CD14-positive monocyte (primary cell): ENCODE measurements at regions not wholly inside any gene's neighbourhood (a gene's known extent, or its start where the extent isn't known, plus 50 kb on each side); places are given as distances from the start of the nearest gene placed in this dataset.

Source experiments
- DNase-seq, 3 donors: peaks; one replicate each; pipeline ENCODE4 v3.0.0-alpha.2; 2011 to 2022
- H2AFZ ChIP-seq: 2 replicates; pipeline ENCODE4 v1.6.0; 2012; ENCODE audit warnings: mild to moderate bottlenecking, low read depth, low read length, inconsistent platforms; ENCODE audit not compliant: insufficient read depth, poor library complexity, severe bottlenecking
- H3K27ac ChIP-seq, 2 donors: 1 replicate in 1 of 2; 2 replicates in 1 of 2; pipeline ENCODE4 v1.5.1; 2012 to 2013; ENCODE audit warnings: low read length in 2 of 2, control low read depth in 1 of 2, inconsistent platforms in 1 of 2, low read depth in 1 of 2, mild to moderate bottlenecking in 1 of 2
- H3K27me3 ChIP-seq, 2 donors: one replicate each; pipeline versions ENCODE4 v1.6.0 to v1.6.1; 2011 to 2013; ENCODE audit warnings: low read length in 2 of 2; ENCODE audit not compliant: control insufficient read depth in 2 of 2, insufficient read depth in 2 of 2
- H3K36me3 ChIP-seq, 2 donors: replicated peaks in 1 of 2; 1 replicate in 1 of 2; 2 replicates in 1 of 2; pipeline versions ENCODE4 v1.5.1 to v1.6.1; 2012 to 2013; ENCODE audit warnings: low read length in 2 of 2, control low read depth in 1 of 2, inconsistent platforms in 1 of 2, mild to moderate bottlenecking in 1 of 2; ENCODE audit not compliant: insufficient read depth in 2 of 2, control insufficient read depth in 1 of 2
- H3K4me1 ChIP-seq, 2 donors: 1 replicate in 1 of 2; 2 replicates in 1 of 2; pipeline versions ENCODE4 v1.5.1 to v1.6.1; 2012 to 2013; ENCODE audit warnings: low read length in 2 of 2, control low read depth in 1 of 2, inconsistent platforms in 1 of 2, mild to moderate bottlenecking in 1 of 2, moderate library complexity in 1 of 2; ENCODE audit not compliant: insufficient read depth in 2 of 2, control insufficient read depth in 1 of 2
- H3K4me2 ChIP-seq: replicated peaks from 2 replicates; pipeline ENCODE3; 2012; ENCODE audit warnings: low read length, moderate library complexity, mild to moderate bottlenecking; ENCODE audit not compliant: poor library complexity, severe bottlenecking; ENCODE audit errors: extremely low read depth
- H3K4me3 ChIP-seq, 3 experiments: fragments of 200-600 bp in 1 of 3; sonication (generic) in 1 of 3; replicated peaks in 1 of 3; 1 replicate in 2 of 3; 2 replicates in 1 of 3; pipeline ENCODE4 v1.5.1; 2011 to 2013; ENCODE audit warnings: low read length in 3 of 3, mild to moderate bottlenecking in 3 of 3, control low read depth in 2 of 3, low read depth in 2 of 3, inconsistent platforms in 1 of 3, moderate library complexity in 1 of 3
- H3K79me2 ChIP-seq: 2 replicates; pipeline ENCODE4 v1.6.0; 2012; ENCODE audit warnings: mild to moderate bottlenecking, control low read depth, inconsistent platforms, low read length, moderate library complexity; ENCODE audit not compliant: insufficient read depth
- H3K9ac ChIP-seq: 2 replicates; pipeline ENCODE4 v1.6.0; 2017; ENCODE audit warnings: low read length, mild to moderate bottlenecking; ENCODE audit not compliant: insufficient read depth, poor library complexity, severe bottlenecking
- H3K9me3 ChIP-seq, 2 donors: replicated peaks in 1 of 2; 1 replicate in 1 of 2; 2 replicates in 1 of 2; pipeline versions ENCODE4 v1.5.1 to v1.6.1; 2012 to 2013; ENCODE audit warnings: low read length in 2 of 2, control low read depth in 1 of 2; ENCODE audit not compliant: control insufficient read depth in 1 of 2, insufficient read depth in 1 of 2
- H4K20me1 ChIP-seq: 2 replicates; pipeline ENCODE4 v1.6.0; 2012; ENCODE audit warnings: mild to moderate bottlenecking, low read length, control low read depth, moderate library complexity; ENCODE audit not compliant: insufficient read depth
- H3K27ac Mint-ChIP-seq, 7 donors: one replicate each; pipeline ENCODE4 v1.8.0; 2020; ENCODE audit warnings: mild to moderate bottlenecking in 7 of 7, mixed read lengths in 7 of 7, moderate library complexity in 6 of 7, inconsistent platforms in 2 of 7
- H3K27me3 Mint-ChIP-seq, 3 donors: one replicate each; pipeline ENCODE4 v1.8.0; 2021 to 2022; ENCODE audit warnings: low read depth in 3 of 3, mild to moderate bottlenecking in 3 of 3, mixed read lengths in 3 of 3, moderate library complexity in 3 of 3, inconsistent platforms in 1 of 3
- H3K36me3 Mint-ChIP-seq, 2 donors: one replicate each; pipeline ENCODE4 v1.8.0; 2020; ENCODE audit warnings: mixed read lengths in 2 of 2, inconsistent platforms in 1 of 2, mild to moderate bottlenecking in 1 of 2
- H3K4me1 Mint-ChIP-seq: one replicate; pipeline ENCODE4 v1.8.0; 2020; ENCODE audit warnings: mild to moderate bottlenecking, mixed read lengths
- H3K4me3 Mint-ChIP-seq, 2 donors: one replicate each; pipeline ENCODE4 v1.8.0; 2020; ENCODE audit warnings: mild to moderate bottlenecking in 2 of 2, mixed read lengths in 2 of 2, moderate library complexity in 1 of 2
- H3K9me3 Mint-ChIP-seq, 7 donors: one replicate each; pipeline ENCODE4 v1.8.0; 2020 to 2022; ENCODE audit warnings: mixed read lengths in 7 of 7, mild to moderate bottlenecking in 6 of 7, moderate library complexity in 6 of 7, inconsistent platforms in 2 of 7
- WGBS: methylation state at CpG from one replicate; pipeline ENCODE4 v1.1.5; 2013; ENCODE audit warnings: missing lambda C conversion rate; ENCODE audit not compliant: insufficient coverage; 5-methylcytosine and 5-hydroxymethylcytosine counted together
- intact Hi-C, 2 donors: fragments of 100-400 bp; cut with micrococcal nuclease; formaldehyde crosslinking; loops; one replicate each; pipeline versions ENCODE4 v1.15.0 to v1.15.1; 2023
- TF ChIP-seq, protein P1 (sequence below): fragments of 200-600 bp; IDR thresholded peaks from one replicate; pipeline ENCODE4 v1.8.0; 2022; ENCODE audit warnings: antibody characterized with exemption, mild to moderate bottlenecking

DNA sequence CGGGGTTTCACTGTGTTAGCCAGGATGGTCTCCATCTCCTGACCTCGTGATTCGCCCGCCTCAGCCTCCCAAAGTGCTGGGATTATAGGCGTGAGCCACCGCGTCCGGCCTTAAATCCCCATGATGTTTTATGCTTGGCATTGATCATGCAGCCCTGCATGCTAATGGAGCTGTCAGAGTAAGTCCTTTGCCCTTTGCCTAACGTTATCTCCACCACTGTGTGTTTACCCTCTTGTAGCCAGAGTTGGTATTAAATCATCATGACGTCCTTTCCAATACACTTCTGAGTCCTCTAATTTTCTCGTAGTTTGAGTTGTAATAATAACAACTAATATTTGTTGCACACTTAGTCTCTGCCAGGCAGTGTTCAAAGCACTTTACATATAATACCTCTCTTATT lies 57.2 kb upstream of the ZFAND5 start:
- no peak for DNase-seq
- H3K4me1 Mint-ChIP-seq = peaks cover 46% of the 10 kb centered on the region
- H3K27me3 Mint-ChIP-seq = peaks cover 0 to 2% (median 0%) of the 10 kb centered on the region in 3 donors
- TF ChIP-seq, protein P1, sequence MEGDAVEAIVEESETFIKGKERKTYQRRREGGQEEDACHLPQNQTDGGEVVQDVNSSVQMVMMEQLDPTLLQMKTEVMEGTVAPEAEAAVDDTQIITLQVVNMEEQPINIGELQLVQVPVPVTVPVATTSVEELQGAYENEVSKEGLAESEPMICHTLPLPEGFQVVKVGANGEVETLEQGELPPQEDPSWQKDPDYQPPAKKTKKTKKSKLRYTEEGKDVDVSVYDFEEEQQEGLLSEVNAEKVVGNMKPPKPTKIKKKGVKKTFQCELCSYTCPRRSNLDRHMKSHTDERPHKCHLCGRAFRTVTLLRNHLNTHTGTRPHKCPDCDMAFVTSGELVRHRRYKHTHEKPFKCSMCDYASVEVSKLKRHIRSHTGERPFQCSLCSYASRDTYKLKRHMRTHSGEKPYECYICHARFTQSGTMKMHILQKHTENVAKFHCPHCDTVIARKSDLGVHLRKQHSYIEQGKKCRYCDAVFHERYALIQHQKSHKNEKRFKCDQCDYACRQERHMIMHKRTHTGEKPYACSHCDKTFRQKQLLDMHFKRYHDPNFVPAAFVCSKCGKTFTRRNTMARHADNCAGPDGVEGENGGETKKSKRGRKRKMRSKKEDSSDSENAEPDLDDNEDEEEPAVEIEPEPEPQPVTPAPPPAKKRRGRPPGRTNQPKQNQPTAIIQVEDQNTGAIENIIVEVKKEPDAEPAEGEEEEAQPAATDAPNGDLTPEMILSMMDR = no peak
- H3K9me3 Mint-ChIP-seq = peaks cover 0 to 2% (median 0%) of the 10 kb centered on the region in 7 donors
- no peaks in the 10 kb centered on the region for H3K27me3 ChIP-seq
- H3K9me3 ChIP-seq = no peaks in the 10 kb centered on the region
- WGBS = 98% methylated on average over 7 of the region's 11 CpGs
- peaks cover 45 to 49% of the 10 kb centered on the region in 2 donors for H3K4me1 ChIP-seq
- no peak overlapping the region for H3K4me3 ChIP-seq
- no peaks in the 10 kb centered on the region for H4K20me1 ChIP-seq
- peak overlapping the region in 3 of 7 donors; percentile 24 to 91 (median 90) for H3K27ac Mint-ChIP-seq
- H3K36me3 ChIP-seq = no peaks in the 10 kb centered on the region
- H3K9ac ChIP-seq = no peak overlapping the region
- no peaks in the 10 kb centered on the region for H3K79me2 ChIP-seq
- H3K4me2 ChIP-seq = no peak overlapping the region
- no peak overlapping the region for H2AFZ ChIP-seq
- no peak overlapping the region for H3K4me3 Mint-ChIP-seq
- no peak overlapping the region for H3K27ac ChIP-seq
- H3K36me3 Mint-ChIP-seq = peaks cover 0 to 3% of the 10 kb centered on the region in 2 donors
- intact Hi-C loops = loop anchor here in 1 of 2 donors (5.0 kb wide), 1 partner anchor 55 kb away; the partner anchor contains the start of gene ZFAND5

DNA sequence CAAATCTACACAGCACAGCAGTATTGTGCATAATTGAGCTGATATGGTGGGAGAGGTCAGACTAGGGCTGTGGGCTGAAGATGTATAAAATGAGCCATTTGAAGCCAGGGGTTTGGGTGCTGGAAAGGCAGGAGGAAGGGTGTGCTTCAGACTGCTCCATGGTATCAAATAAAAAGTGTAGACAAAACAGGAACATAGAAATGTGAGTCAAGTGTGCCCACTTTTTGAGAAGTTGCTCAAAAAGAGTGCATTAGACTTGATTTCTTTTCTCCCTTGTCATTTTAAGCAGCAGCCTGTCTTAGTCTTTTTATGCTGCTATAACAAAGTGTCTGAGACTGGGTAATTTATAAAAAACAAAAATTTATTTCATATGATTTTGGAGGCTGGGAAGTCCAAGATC lies 55.8 kb upstream of the ZFAND5 start:
- H3K36me3 Mint-ChIP-seq = no peaks in the 10 kb centered on the region
- Histone ChIP-seq H3K36me3 (no peaks in the 10 kb centered on the region), H3K4me1 (peaks cover 45 to 49% of the 10 kb centered on the region in 2 donors), H2AFZ (no peak overlapping the region), H3K9me3 (no peaks in the 10 kb centered on the region), H3K27me3 (no peaks in the 10 kb centered on the region), H3K4me3 (no peak overlapping the region), H3K27ac (peak overlapping the region; percentile 41 to 73), H3K4me2 (peak overlapping the region; percentile 29), H3K79me2 (no peaks in the 10 kb centered on the region), H3K9ac (no peak overlapping the region), H4K20me1 (no peaks in the 10 kb centered on the region)
- intact Hi-C loops = loop anchor here in 1 of 2 donors (5.0 kb wide), 1 partner anchor 53 kb away; the partner anchor contains the start of gene ZFAND5
- H3K27me3 Mint-ChIP-seq = peaks cover 0 to 2% (median 0%) of the 10 kb centered on the region in 3 donors
- H3K4me3 Mint-ChIP-seq = peak overlapping the region in 1 of 2 donors; percentile 64
- peaks cover 0 to 2% (median 0%) of the 10 kb centered on the region in 7 donors for H3K9me3 Mint-ChIP-seq
- H3K27ac Mint-ChIP-seq = peak overlapping the region; percentile 84 to 91 (median 89)
- peak; percentile 47 to 71 (median 51) for DNase-seq
- TF ChIP-seq, protein P1 = no peak
- peaks cover 48% of the 10 kb centered on the region for H3K4me1 Mint-ChIP-seq
